ENCODE measurements at regions not wholly inside any gene's neighbourhood (a gene's known extent, or its start where the extent isn't known, plus 50 kb on each side); places are given as distances from the start of the nearest gene placed in this dataset.

- no peak for FAIRE-seq
- TF ChIP-seq, protein P1, sequence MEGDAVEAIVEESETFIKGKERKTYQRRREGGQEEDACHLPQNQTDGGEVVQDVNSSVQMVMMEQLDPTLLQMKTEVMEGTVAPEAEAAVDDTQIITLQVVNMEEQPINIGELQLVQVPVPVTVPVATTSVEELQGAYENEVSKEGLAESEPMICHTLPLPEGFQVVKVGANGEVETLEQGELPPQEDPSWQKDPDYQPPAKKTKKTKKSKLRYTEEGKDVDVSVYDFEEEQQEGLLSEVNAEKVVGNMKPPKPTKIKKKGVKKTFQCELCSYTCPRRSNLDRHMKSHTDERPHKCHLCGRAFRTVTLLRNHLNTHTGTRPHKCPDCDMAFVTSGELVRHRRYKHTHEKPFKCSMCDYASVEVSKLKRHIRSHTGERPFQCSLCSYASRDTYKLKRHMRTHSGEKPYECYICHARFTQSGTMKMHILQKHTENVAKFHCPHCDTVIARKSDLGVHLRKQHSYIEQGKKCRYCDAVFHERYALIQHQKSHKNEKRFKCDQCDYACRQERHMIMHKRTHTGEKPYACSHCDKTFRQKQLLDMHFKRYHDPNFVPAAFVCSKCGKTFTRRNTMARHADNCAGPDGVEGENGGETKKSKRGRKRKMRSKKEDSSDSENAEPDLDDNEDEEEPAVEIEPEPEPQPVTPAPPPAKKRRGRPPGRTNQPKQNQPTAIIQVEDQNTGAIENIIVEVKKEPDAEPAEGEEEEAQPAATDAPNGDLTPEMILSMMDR (IDR thresholded peaks at IDR 0.05; ENCODE audit: insufficient read depth, missing control alignments) = no peak
- DNase-seq (ENCODE audit: insufficient read length, low spot score) = no peak
Measured at GRCh38 chr1:29962336-29962735, 726.0 kb downstream of the PTPRU start.

DNA sequence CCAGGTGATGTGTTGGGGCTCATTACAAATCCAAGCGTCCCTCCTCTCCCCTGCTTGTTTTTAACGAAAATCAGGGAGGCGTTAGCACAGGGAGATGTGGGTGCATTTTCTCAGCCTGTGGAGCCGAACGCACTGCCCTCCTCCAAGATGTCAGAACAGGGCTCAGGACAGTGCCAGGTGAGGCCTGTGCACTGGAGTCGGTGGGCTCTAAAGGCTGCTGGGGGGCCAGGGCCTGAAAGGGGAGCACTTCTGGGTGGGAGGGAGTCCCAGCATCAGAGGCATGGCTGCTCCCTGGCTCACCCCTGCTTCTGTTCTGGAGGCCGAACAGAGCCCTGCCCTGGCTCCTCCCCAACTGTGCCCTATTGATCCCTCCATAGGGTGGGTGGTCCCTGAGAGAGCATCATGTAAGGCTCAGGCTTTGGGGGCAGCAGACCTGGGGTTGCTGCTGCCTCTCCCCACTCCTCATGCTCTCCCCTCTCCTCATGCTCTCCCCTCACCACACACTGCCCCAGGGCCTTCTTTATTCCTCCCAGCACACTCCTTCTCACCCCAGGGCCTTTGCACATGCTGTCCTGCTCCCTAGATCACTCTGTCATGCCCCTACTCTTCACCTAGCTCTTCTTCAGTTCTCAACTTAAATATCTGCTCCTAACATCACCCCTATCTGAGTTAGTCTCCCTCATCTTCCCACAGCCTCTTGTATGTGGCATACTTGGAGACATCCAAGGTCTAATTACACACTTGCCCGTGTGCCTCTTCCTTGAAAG is 725.2 kb downstream of the PTPRU start:
- FAIRE-seq (no peak), DNase-seq (ENCODE audit: insufficient read length, low spot score) (no peak)
- TF ChIP-seq, protein P1 (IDR thresholded peaks at IDR 0.05; ENCODE audit: insufficient read depth, missing control alignments) = no peak

DNA sequence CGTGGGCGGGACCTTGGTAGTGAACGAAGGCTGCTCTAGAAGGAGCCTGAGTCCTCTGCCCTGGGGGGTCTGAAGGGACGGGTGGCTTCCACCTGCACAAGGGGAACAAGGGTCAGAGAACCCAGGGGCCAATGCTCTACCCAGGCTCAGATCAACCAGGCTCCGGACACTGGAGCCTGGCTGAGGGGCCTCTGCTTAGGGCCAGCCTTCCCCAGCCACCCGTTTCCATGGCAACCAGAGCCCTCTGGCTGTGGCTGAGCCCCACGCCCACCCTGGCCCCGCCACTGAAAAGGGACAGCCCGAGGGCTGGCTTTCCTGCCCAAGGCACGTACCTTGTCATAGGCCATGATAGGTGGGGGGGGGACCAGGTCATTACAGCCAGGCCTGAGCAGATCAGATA is 724.6 kb downstream of the PTPRU start:
- FAIRE-seq (no peak), DNase-seq (ENCODE audit: insufficient read length, low spot score) (no peak)
- TF ChIP-seq, protein P1 (IDR thresholded peaks at IDR 0.05; ENCODE audit: insufficient read depth, missing control alignments) = no peak

DNA sequence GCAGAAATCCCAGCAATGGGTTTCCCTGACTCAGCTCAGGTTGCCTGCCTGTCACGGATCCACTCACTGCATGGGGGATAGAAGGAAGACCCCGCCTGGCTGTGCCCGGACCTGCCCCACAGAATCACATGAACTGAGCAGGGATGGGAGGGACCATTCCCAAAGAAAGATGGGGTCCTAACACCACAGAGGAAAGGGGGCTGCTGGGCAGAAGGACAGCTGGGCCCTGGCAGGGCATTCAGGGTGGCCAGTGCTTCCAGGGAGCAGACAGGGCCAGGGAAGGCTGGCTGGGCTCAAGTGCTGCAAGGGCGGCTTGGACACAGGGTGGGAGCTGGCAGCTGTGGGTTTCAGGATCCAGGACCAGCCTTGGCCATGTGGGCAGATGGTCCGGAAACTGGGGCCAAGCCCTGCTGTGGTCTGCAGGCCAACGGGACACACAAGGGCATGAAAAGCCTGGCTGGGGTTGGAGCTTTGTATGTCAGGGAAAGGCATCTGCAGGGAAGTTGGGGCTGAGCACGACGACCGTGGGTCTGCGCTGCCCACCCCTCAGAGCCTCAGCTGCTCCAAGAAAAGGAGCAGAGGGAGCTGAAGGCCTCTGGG is 723.9 kb downstream of the PTPRU start:
- TF ChIP-seq, protein P1 (IDR thresholded peaks at IDR 0.05; ENCODE audit: insufficient read depth, missing control alignments) = no peak
- DNase-seq (ENCODE audit: insufficient read length, low spot score) (no peak), FAIRE-seq (no peak)

DNA sequence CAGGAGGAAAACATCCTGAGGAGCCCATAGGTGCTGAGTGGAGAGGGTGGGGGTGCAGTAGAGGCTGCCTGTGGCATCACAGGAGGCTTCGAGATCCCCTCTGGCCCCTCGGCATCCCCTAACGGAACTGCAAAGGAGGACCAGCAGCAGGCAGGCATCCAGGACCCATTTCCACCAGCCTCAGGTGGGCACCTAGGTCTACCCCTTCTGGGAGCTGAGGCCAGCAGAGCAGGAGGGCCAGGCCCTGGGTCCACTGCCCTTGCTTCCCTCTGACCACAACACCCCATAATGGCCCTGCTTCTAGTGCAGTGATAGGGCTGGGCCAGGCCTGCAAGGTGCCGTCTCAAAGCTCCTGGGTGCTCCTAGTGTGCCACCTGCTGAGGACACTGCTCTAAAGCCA is 723.0 kb downstream of the PTPRU start:
- FAIRE-seq = no peak
- DNase-seq (ENCODE audit: insufficient read length, low spot score) = no peak
- TF ChIP-seq, protein P1 (IDR thresholded peaks at IDR 0.05; ENCODE audit: insufficient read depth, missing control alignments) = no peak

DNA sequence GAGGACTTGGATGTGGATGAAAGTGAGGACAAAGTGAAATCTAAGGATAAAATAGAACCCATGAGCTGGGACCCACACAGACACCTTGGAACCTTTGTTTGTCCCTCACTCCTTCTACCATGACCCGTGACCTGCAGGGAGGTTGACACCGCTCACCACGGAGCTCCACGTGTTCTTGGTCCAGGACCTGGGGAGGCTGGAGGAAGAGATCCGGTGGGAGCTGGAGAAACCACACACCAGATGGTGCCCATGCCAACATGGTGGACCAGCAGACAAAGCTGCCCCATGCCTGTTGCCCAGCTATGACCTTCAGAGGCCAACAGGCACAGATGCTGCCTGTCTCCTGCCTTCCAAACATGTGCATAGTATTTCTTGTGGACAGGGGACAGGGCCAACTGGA is 721.9 kb downstream of the PTPRU start:
- no peak for DNase-seq (ENCODE audit: insufficient read length, low spot score)
- TF ChIP-seq, protein P1 (IDR thresholded peaks at IDR 0.05; ENCODE audit: insufficient read depth, missing control alignments) = no peak
- FAIRE-seq = no peak

Measured in D721Med (cell line).